ENCODE measurements at regions not wholly inside any gene's neighbourhood (a gene's known extent, or its start where the extent isn't known, plus 50 kb on each side); places are given as distances from the start of the nearest gene placed in this dataset.

DNA sequence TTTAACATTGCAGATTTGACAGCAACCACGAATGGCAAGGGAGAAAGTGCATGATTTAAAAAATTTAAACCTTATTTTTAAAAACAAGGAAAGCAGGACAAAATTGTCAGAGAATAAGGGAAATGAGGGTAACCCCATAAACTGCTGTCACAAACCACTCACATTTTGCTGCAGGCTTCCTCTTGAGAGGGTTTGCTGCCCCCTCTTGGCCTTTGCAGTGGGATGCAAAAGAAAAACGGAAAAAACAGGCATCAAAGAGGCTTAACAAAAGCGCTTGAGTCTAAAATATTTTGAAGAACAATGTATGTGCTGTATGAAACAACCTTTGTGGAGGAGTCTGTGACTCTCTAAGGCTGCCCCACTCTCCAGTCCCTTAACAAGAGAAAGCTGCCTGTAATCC lies 91.6 kb downstream of the TMX3 start:
- DNase-seq (ENCODE audit: extremely low read depth in 1 of 11, low read depth in 9 of 11, low spot score in 4 of 11) = peak; percentile 31 to 65 (median 49)

- no peak for DNase-seq (ENCODE audit: extremely low read depth in 1 of 11, low read depth in 9 of 11, low spot score in 4 of 11)
Observed at GRCh38 chr18:68611311-68611710, 103.6 kb downstream of the TMX3 start.

GRCh38 chr18:68608851-68609490 lies 105.9 kb downstream of the TMX3 start:
- no peak for DNase-seq (ENCODE audit: extremely low read depth in 1 of 11, low read depth in 9 of 11, low spot score in 4 of 11)

- DNase-seq (ENCODE audit: extremely low read depth in 1 of 11, low read depth in 9 of 11, low spot score in 4 of 11) = no peak
Observed at GRCh38 chr18:68607852-68608251, 107.1 kb downstream of the TMX3 start.

DNA sequence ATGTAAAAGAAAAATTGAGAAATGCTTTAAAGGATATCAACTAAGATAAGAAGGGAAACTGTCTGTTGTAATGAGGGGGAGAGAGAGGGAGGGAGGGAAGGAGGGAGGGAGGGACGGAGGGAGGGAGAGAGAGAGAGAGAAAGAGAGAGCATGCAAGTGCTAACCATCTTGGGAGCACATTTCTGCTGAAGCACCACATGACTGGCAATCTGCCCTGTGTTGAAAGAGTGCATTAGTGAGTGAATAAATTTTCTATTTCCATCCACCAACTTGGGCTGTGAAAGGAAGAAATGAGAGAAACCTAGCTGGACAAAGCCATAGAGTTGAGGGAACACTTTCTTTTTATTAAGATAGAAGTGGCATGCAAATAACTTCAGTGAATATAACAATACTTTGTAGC lies 110.7 kb downstream of the TMX3 start:
- no peak for DNase-seq (ENCODE audit: extremely low read depth in 1 of 11, low read depth in 9 of 11, low spot score in 4 of 11)

DNA sequence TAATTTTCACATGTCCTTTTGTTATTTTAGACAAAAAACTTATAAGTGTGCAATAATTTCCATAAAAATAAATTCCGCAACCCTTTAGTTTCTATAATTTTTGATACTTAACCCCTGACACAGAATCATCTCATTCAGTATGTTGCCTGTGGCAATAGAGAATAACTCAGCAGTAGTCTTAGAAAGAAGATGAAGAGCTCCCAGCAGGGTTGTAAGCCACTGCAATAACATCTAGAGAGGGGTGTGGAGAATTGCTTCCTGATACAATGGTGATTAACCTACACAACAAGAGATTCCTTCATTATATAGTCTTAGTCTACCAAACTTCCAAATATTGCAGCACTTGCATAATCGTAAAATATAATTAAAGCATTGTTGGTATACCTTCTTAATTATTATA lies 118.9 kb downstream of the TMX3 start:
- DNase-seq (ENCODE audit: extremely low read depth in 1 of 11, low read depth in 9 of 11, low spot score in 4 of 11) = no peak

GRCh38 chr18:68588169-68588568 lies 126.7 kb downstream of the TMX3 start:
- no peak for DNase-seq (ENCODE audit: extremely low read depth in 1 of 11, low read depth in 9 of 11, low spot score in 4 of 11)

- no peak for DNase-seq (ENCODE audit: extremely low read depth in 1 of 11, low read depth in 9 of 11, low spot score in 4 of 11)
Observed at GRCh38 chr18:68583685-68584084, 131.2 kb downstream of the TMX3 start.

GRCh38 chr18:68574311-68574710 lies 140.6 kb downstream of the TMX3 start:
- DNase-seq (ENCODE audit: extremely low read depth in 1 of 11, low read depth in 9 of 11, low spot score in 4 of 11) = no peak

- no peak for DNase-seq (ENCODE audit: extremely low read depth in 1 of 11, low read depth in 9 of 11, low spot score in 4 of 11)
Observed at GRCh38 chr18:68569936-68570335, 145.0 kb downstream of the TMX3 start.

DNA sequence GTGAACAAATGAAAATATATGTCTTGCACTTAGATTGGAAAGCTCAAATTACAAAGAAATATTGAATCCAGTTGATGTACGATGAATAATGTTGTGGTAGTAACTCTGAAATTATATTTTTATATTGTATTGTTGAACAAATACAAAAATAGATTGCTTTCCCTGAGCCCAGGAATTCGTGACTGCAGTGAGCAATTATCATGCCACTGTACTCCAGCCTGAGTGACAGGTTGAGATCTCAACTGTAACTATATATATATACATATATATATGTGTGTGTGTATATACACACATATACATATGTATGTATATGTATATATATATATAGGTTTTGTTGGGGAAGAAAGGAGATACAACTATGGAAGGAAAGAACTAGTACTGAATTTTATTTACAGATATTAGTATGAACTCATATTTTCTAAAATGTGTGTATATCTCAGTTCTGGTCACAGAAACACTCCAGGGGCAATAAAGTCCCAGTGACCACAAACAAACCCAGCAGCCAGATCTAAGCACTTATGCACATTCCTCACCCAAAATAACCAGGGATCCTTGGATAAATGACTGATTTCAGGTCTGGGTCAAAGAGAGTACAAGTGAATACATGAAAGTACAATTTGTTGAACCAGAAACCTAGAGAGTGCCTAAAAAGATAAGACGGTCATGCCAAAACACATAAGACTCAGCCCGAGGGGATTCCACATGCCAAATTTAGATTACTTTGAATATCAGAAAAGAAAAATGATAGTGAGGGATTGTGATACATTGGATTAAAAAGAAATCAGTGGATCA lies 146.3 kb downstream of the TMX3 start:
- DNase-seq (ENCODE audit: extremely low read depth in 1 of 11, low read depth in 9 of 11, low spot score in 4 of 11) = no peak

DNA sequence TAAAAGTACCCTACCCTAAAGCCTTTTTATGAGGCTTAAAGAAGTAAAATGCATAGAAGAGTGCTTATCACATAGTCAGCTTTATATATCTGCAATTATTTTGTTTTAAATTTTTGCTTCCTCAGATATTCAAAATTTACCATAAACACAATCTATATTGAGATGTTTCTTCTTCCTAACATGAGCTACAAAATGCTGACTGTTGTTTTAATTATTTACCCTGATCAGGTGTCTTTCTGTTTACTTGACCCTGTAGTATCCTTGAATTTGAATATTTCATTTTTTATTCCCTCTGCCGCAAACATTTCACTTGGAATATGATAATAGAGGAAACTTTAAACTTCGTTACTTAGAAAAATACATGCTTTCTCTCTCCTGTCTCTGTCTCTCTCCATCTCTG lies 147.9 kb downstream of the TMX3 start:
- DNase-seq (ENCODE audit: extremely low read depth in 1 of 11, low read depth in 9 of 11, low spot score in 4 of 11) = no peak

- DNase-seq (ENCODE audit: extremely low read depth in 1 of 11, low read depth in 9 of 11, low spot score in 4 of 11) = peak in 6 of 11 donors; percentile 1 to 18 (median 9)
Observed at GRCh38 chr18:68564961-68565360, 149.9 kb downstream of the TMX3 start.

- DNase-seq (ENCODE audit: extremely low read depth in 1 of 11, low read depth in 9 of 11, low spot score in 4 of 11) = no peak
Observed at GRCh38 chr18:68564351-68564750, 150.6 kb downstream of the TMX3 start.

DNA sequence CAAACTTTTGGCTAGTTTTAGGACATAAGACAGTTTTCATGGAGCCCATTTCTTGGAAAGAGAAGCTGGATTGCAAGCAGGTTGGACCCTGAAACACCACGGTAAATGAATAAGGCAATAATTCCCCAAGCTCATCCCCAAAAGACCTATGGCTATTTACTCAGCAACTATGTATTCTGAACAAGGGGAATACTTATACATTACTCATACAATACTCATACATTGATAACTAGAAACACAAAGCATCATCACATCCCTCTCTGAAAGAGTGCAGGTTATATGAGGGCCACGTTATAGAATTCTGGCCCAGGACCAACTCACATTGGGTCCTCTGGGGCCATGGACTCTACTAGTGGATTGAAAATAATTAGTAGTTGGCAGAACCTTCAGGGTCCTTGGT lies 154.8 kb downstream of the TMX3 start:
- no peak for DNase-seq (ENCODE audit: extremely low read depth in 1 of 11, low read depth in 9 of 11, low spot score in 4 of 11)

DNA sequence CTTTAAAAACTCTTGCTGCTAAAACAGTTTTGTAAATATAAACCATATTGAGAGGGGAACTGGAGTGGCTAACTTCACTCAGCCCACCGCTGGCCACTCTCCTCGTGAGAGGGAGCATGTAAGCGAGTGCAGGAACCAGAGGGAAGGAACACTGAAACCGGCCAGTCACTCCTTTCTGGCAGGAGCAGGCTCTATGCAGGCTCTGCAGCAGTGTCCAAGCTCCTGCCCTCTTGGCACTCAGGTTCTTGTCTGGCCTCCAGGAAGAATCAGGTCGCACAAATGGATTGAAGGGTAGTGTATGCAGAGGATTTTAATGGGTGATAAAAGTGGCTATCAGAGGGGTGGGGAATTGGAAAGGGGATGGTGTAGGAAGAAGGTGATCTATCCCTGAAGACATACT lies 157.7 kb downstream of the TMX3 start:
- no peak for DNase-seq (ENCODE audit: extremely low read depth in 1 of 11, low read depth in 9 of 11, low spot score in 4 of 11)

DNA sequence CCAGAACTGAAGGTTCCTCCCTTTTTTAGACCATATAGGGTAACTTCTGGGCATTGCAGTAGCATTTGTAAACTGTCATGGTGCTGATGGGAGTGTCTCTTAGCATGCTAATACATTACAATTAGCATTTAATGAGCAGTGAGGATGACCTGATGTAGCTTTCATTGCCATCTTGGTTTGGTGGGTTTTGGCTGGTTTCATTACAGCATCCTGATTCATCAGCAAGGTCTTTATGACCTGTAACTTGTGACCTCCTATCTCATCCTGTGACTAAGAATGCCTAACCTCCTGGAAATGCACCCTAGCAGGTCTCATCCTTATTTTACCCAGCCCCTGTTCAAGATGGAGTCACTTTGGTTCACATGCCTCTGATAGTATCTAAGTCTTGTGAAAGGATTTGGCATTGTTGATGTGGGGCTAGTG lies 159.0 kb downstream of the TMX3 start:
- DNase-seq (ENCODE audit: extremely low read depth in 1 of 11, low read depth in 9 of 11, low spot score in 4 of 11) = no peak

DNA sequence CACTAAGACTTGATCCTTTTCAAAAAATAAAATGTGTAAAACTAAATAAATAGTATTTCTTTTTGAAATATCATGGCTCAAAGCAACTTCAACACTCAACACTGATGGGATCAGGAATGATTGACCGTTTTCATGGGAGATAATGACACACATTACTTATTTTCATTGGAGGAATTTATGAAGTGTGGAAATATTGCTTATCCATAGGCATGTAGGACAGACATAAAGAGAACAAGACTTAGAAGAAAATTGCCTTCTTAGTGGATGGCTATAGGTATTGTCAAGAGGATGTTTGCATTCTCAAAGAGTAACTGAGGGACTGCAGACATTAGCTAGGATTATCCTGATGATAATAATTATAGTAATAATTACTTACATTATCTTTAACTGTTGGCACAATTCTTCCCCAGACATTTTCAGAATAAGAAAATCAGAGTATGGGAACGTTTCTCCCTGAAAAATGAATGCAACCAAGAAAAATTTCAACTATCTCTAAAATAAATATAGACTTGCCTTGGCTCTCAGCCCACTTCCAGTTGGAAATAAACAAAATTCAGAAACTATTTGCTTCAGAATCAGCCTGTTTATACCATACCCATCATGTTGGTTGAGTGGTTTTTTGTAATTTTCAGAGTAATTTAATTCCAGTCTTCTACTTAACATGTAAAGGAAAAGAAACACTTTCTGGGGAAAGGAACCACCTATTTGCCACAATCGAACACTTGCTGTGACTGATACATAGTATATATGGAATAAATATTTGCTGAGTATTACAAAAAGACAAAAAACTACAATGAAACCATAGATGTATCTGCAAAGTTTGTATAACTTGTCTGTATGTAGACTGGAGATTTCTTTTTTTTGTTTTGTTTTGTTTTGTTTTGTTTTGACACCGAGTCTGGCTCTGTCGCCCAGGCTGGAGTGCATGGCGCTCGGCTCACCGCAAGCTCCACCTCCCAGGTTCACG lies 165.7 kb downstream of the TMX3 start:
- no peak for DNase-seq (ENCODE audit: extremely low read depth in 1 of 11, low read depth in 9 of 11, low spot score in 4 of 11)

DNA sequence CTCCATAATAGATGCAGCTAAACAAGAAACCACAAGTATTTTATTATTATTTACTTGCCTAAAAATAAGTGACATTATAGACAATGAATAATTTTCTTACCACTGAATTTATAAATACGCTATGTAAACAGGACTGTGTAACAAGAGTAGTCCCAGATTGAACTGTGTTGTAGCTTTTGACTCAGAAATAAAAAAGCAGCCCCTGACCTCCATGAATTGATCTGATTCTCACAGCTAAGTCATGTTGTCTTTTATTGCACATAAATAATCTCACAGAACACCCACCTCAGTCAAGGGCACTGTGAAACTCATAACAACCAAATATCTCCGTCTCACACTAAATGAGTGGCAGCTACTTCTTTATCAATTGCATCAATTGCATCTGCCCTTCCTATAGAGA lies 171.6 kb downstream of the TMX3 start:
- DNase-seq (ENCODE audit: extremely low read depth in 1 of 11, low read depth in 9 of 11, low spot score in 4 of 11) = no peak

- no peak for DNase-seq (ENCODE audit: extremely low read depth in 1 of 11, low read depth in 9 of 11, low spot score in 4 of 11)
Observed at GRCh38 chr18:68542846-68543245, 172.1 kb downstream of the TMX3 start.

Measured in renal cortex interstitium (tissue), 11 donors.